OCI-LY3 (cell line): ENCODE measurements at regions not wholly inside any gene's neighbourhood (a gene's known extent, or its start where the extent isn't known, plus 50 kb on each side); places are given as distances from the start of the nearest gene placed in this dataset.

Experiments
- H2AFZ ChIP-seq: fragments of 200-600, 300-600 bp; shearing (Covaris generic); 2 replicates; pipeline ENCODE4 v1.6.0; 2014; ENCODE audit warnings: antibody characterized with exemption, low read depth, low read length
- H3K27ac ChIP-seq: fragments of 200-600, 300-600 bp; sonication (generic); 2 replicates; pipeline ENCODE4 v1.5.1; 2014; ENCODE audit warnings: mild to moderate bottlenecking, low read length, moderate library complexity, mixed read lengths
- H3K27me3 ChIP-seq: fragments of 200-600, 300-600 bp; sonication (generic); 2 replicates; pipeline ENCODE4 v1.6.1; 2014; ENCODE audit warnings: low read depth, low read length, mixed read lengths
- H3K36me3 ChIP-seq: fragments of 200-600, 300-600 bp; sonication (generic); replicated peaks from 2 replicates; pipeline ENCODE3; 2014; ENCODE audit warnings: low read depth, low read length, mixed read lengths
- H3K4me1 ChIP-seq: fragments of 300-600, 200-600 bp; sonication (generic); 2 replicates; pipeline ENCODE4 v1.6.1; 2014; ENCODE audit warnings: low read length, mixed read lengths
- H3K4me2 ChIP-seq: fragments of 200-600, 300-600 bp; sonication (generic); 2 replicates; pipeline ENCODE4 v1.6.1; 2014; ENCODE audit warnings: low read length, mixed read lengths
- H3K4me3 ChIP-seq: fragments of 300-600, 200-600 bp; sonication (generic); 2 replicates; pipeline ENCODE4 v1.5.1; 2014; ENCODE audit warnings: antibody characterized with exemption, mild to moderate bottlenecking, low read length, moderate library complexity
- H3K79me2 ChIP-seq: fragments of 300-600, 200-600 bp; shearing (Covaris generic); 2 replicates; pipeline ENCODE4 v1.6.1; 2014; ENCODE audit warnings: mild to moderate bottlenecking, low read length, mixed read lengths
- H3K9ac ChIP-seq: fragments of 300-600, 200-600 bp; shearing (Covaris generic); 2 replicates; pipeline ENCODE4 v1.6.0; 2014; ENCODE audit warnings: mild to moderate bottlenecking, low read length, moderate library complexity
- H3K9me3 ChIP-seq: fragments of 200-600, 300-600 bp; shearing (Covaris generic); 2 replicates; pipeline ENCODE4 v1.6.1; 2014; ENCODE audit warnings: low read length, mixed read lengths; ENCODE audit not compliant: insufficient read depth
- H4K20me1 ChIP-seq: fragments of 200-600, 300-600 bp; sonication (generic); 2 replicates; pipeline ENCODE4 v1.6.1; 2016; ENCODE audit warnings: low read length, mixed read lengths; ENCODE audit not compliant: insufficient read depth
- EZH2phosphoT487 ChIP-seq: fragments of 200-600 bp; shearing (Covaris generic); IDR thresholded peaks from 2 replicates; pipeline ENCODE4 v1.6.1; 2018; ENCODE audit warnings: antibody characterized with exemption, mixed run types, low read depth
- TF ChIP-seq, protein P1 (sequence below): fragments of 200-600, 300-600 bp; sonication (generic); IDR thresholded peaks from 2 replicates; pipeline ENCODE4 v1.5.1; 2014; ENCODE audit warnings: antibody characterized with exemption, low read length, low read depth

DNA sequence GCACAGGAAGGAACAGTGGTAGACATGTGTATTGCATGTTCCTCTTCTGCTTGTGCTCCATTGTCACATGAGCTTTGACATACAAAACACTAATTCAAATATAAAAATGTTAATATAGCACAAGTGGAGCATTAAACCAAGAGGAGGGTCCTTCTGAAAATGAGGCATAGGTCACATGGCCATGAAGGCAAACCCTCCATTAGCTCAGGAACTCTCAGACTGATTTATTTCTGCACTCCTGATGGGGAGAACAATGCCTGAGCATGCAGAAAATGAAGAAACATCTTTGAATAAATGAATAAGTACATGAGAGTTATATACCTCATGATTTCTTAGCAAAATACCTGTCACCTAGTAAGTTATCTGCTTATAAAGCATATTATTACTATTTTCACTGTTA, 769.2 kb upstream of the EPHA5 start:
- H3K9me3 ChIP-seq: no peaks in the 10 kb centered on the region
- H3K4me2 ChIP-seq: no peak overlapping the region
- H3K79me2 ChIP-seq: no peaks in the 10 kb centered on the region
- no peak for TF ChIP-seq EZH2phosphoT487
- H3K36me3 ChIP-seq: no peaks in the 10 kb centered on the region
- no peak overlapping the region for H3K27ac ChIP-seq
- H3K4me1 ChIP-seq: no peaks in the 10 kb centered on the region
- no peaks in the 10 kb centered on the region for H4K20me1 ChIP-seq
- no peaks in the 10 kb centered on the region for H3K27me3 ChIP-seq
- H2AFZ ChIP-seq: no peak overlapping the region
- H3K4me3 ChIP-seq: no peak overlapping the region
- no peak overlapping the region for H3K9ac ChIP-seq

- Histone ChIP-seq H2AFZ (no peak overlapping the region), H4K20me1 (no peaks in the 10 kb centered on the region), H3K27ac (no peak overlapping the region), H3K36me3 (no peaks in the 10 kb centered on the region), H3K4me1 (no peaks in the 10 kb centered on the region), H3K4me2 (no peak overlapping the region), H3K4me3 (no peak overlapping the region), H3K9ac (no peak overlapping the region), H3K79me2 (no peaks in the 10 kb centered on the region), H3K27me3 (no peaks in the 10 kb centered on the region), H3K9me3 (no peaks in the 10 kb centered on the region)
- TF ChIP-seq, protein P1, sequence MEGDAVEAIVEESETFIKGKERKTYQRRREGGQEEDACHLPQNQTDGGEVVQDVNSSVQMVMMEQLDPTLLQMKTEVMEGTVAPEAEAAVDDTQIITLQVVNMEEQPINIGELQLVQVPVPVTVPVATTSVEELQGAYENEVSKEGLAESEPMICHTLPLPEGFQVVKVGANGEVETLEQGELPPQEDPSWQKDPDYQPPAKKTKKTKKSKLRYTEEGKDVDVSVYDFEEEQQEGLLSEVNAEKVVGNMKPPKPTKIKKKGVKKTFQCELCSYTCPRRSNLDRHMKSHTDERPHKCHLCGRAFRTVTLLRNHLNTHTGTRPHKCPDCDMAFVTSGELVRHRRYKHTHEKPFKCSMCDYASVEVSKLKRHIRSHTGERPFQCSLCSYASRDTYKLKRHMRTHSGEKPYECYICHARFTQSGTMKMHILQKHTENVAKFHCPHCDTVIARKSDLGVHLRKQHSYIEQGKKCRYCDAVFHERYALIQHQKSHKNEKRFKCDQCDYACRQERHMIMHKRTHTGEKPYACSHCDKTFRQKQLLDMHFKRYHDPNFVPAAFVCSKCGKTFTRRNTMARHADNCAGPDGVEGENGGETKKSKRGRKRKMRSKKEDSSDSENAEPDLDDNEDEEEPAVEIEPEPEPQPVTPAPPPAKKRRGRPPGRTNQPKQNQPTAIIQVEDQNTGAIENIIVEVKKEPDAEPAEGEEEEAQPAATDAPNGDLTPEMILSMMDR: no peak
- TF ChIP-seq EZH2phosphoT487: no peak
Observed at GRCh38 chr4:66433706-66434105, 763.4 kb upstream of the EPHA5 start.

- no peak overlapping the region for H3K4me2 ChIP-seq
- no peaks in the 10 kb centered on the region for H3K27me3 ChIP-seq
- H4K20me1 ChIP-seq: no peaks in the 10 kb centered on the region
- H3K4me3 ChIP-seq: no peak overlapping the region
- no peaks in the 10 kb centered on the region for H3K4me1 ChIP-seq
- H2AFZ ChIP-seq: no peak overlapping the region
- TF ChIP-seq, protein P1: no peak
- TF ChIP-seq EZH2phosphoT487: no peak
- no peak overlapping the region for H3K9ac ChIP-seq
- no peak overlapping the region for H3K27ac ChIP-seq
- no peaks in the 10 kb centered on the region for H3K79me2 ChIP-seq
- H3K9me3 ChIP-seq: no peaks in the 10 kb centered on the region
- H3K36me3 ChIP-seq: no peaks in the 10 kb centered on the region
Observed at GRCh38 chr4:66430856-66431255, 760.6 kb upstream of the EPHA5 start.

- no peak overlapping the region for H2AFZ ChIP-seq
- no peaks in the 10 kb centered on the region for H4K20me1 ChIP-seq
- TF ChIP-seq, protein P1: no peak
- no peak for TF ChIP-seq EZH2phosphoT487
- no peak overlapping the region for H3K27ac ChIP-seq
- no peaks in the 10 kb centered on the region for H3K36me3 ChIP-seq
- H3K27me3 ChIP-seq: no peaks in the 10 kb centered on the region
- no peaks in the 10 kb centered on the region for H3K4me1 ChIP-seq
- H3K9me3 ChIP-seq: no peaks in the 10 kb centered on the region
- H3K4me3 ChIP-seq: no peak overlapping the region
- H3K79me2 ChIP-seq: no peaks in the 10 kb centered on the region
- H3K9ac ChIP-seq: no peak overlapping the region
- no peak overlapping the region for H3K4me2 ChIP-seq
Observed at GRCh38 chr4:66429276-66429675, 759.0 kb upstream of the EPHA5 start.

DNA sequence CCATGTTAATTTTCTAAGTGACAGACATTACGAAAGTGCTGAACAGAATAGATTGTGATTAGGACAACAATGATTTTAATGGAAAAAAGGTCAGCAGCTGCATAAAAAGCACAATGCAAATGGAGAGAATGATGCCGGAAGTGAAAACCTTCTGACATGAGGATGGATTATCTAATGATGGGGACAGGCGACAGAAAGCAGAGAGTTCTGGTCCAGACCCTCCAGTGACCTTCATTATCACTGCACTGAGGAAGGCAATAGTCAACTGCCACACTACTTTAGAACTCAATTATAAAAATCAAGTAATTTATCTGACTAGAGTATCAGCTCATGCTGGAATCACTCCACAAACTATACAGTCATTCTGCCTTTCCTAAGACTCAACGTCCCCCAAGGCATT, 746.1 kb upstream of the EPHA5 start:
- Histone ChIP-seq H3K27ac (no peak overlapping the region), H3K27me3 (no peaks in the 10 kb centered on the region), H3K9ac (no peak overlapping the region), H3K36me3 (no peaks in the 10 kb centered on the region), H3K9me3 (no peaks in the 10 kb centered on the region), H3K4me2 (no peak overlapping the region), H3K79me2 (no peaks in the 10 kb centered on the region), H4K20me1 (no peaks in the 10 kb centered on the region), H3K4me3 (no peak overlapping the region), H2AFZ (no peak overlapping the region), H3K4me1 (0 out of 2 replicates have a peak, but pooled peaks cover 2% of the 10 kb centered on the region)
- TF ChIP-seq EZH2phosphoT487: no peak
- TF ChIP-seq, protein P1: no peak
